Esophagus muscularis mucosa (tissue), 4 donors: ENCODE measurements at regions not wholly inside any gene's neighbourhood (a gene's known extent, or its start where the extent isn't known, plus 50 kb on each side); places are given as distances from the start of the nearest gene placed in this dataset.

ENCODE experiments used
- EP300 ChIP-seq: sonication (generic); formaldehyde crosslinking; IDR thresholded peaks from one replicate; pipeline ENCODE4 v1.6.1; 2017; ENCODE audit warnings: antibody characterized with exemption
- POLR2A ChIP-seq: fragments of 450-650 bp; IDR thresholded peaks from one replicate; pipeline ENCODE4 v1.6.1; 2017; ENCODE audit warnings: antibody characterized with exemption, moderate library complexity, mild to moderate bottlenecking, low read depth
- POLR2AphosphoS5 ChIP-seq, 2 donors: sonication (generic); formaldehyde crosslinking; IDR thresholded peaks; one replicate each; pipeline ENCODE4 v1.6.1; 2017; ENCODE audit warnings: antibody characterized with exemption in 2 of 2
- TF ChIP-seq, protein P1 (sequence below), 3 experiments: fragments of 200-600 bp in 2 of 3; fragments of 450-650 bp in 1 of 3; sonication (generic) in 2 of 3; IDR thresholded peaks; one replicate each; pipeline ENCODE4 v1.5.1; 2017 to 2019; ENCODE audit warnings: antibody characterized with exemption in 3 of 3, mild to moderate bottlenecking in 2 of 3, moderate library complexity in 1 of 3

DNA sequence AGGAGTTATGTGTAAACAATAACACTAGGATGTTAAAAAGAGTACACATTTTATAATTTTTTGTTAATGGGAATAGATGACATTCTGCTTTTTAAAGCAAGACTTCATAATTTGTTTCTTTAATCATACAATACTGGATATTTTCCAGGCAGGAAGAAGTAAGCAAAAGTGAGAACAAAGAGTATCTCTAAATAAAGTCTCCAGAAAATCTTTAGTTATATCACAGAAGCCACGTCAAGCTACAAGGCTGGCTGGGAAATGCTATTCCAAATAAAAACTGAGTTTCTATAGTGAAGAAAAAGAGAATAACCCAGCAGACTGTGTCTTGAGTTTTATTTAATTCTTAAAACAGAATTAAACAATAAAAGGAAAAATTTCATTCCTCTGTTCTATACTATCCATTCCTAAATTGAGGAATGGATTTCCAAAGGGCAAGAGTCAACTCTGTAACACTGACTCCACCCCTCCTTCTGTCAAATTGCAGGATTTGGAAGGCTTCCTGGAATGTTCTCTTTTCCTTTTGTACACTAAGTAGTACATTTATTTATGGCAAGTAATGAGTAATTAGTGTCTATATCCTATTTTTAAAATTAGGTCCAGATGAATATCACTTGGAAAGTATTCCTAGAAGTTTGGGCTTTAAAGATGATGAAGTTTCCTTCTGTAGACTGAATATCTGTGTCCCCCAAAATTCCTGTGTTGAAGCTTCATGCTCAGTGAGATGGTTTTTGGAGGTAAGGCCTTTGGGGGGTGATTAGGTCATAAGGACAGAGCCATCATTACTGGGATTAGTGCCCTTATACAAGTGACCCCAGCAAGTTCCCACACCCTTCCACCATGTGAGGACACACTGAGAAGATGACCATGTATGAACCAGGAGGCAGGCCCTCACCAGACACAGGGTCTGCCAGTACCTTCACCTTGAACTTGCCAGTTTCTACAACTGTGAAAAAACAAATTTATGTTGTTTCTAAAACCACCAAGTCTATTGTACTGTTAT, 290.9 kb downstream of the CRPPA start:
- TF ChIP-seq, protein P1, sequence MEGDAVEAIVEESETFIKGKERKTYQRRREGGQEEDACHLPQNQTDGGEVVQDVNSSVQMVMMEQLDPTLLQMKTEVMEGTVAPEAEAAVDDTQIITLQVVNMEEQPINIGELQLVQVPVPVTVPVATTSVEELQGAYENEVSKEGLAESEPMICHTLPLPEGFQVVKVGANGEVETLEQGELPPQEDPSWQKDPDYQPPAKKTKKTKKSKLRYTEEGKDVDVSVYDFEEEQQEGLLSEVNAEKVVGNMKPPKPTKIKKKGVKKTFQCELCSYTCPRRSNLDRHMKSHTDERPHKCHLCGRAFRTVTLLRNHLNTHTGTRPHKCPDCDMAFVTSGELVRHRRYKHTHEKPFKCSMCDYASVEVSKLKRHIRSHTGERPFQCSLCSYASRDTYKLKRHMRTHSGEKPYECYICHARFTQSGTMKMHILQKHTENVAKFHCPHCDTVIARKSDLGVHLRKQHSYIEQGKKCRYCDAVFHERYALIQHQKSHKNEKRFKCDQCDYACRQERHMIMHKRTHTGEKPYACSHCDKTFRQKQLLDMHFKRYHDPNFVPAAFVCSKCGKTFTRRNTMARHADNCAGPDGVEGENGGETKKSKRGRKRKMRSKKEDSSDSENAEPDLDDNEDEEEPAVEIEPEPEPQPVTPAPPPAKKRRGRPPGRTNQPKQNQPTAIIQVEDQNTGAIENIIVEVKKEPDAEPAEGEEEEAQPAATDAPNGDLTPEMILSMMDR (IDR thresholded peaks at IDR 0.05): no peak
- TF ChIP-seq POLR2A (no peak), POLR2AphosphoS5 (IDR thresholded peaks at IDR 0.05) (no peak), EP300 (no peak)
